Kidney (tissue), 13 donors: ENCODE measurements at regions not wholly inside any gene's neighbourhood (a gene's known extent, or its start where the extent isn't known, plus 50 kb on each side); places are given as distances from the start of the nearest gene placed in this dataset.

Experiments
- DNase-seq, 5 donors: peaks; one replicate each; pipeline ENCODE4 v3.0.0-alpha.2; 2013 to 2020
- FAIRE-seq: peaks from 2 replicates; lab custom pipeline; 2012; peaks lifted over from hg19 to GRCh38; lab: Jason Lieb, UNC
- H3K27ac ChIP-seq, 2 donors: one replicate each; pipeline ENCODE4 v1.7.0; 2013; ENCODE audit warnings: low read depth in 2 of 2, low read length in 2 of 2, inconsistent platforms in 1 of 2
- H3K27me3 ChIP-seq: one replicate; pipeline ENCODE4 v1.7.1; 2013; ENCODE audit warnings: low read length, inconsistent platforms; ENCODE audit not compliant: control insufficient read depth, insufficient read depth
- H3K36me3 ChIP-seq, 3 donors: one replicate each; pipeline versions ENCODE4 v1.7.0 to v1.7.1; 2013; ENCODE audit warnings: low read length in 3 of 3, control low read depth in 1 of 3, inconsistent platforms in 1 of 3; ENCODE audit not compliant: insufficient read depth in 3 of 3, control insufficient read depth in 2 of 3
- H3K4me1 ChIP-seq, 3 donors: one replicate each; pipeline versions ENCODE4 v1.7.0 to v1.7.1; 2013; ENCODE audit warnings: low read length in 3 of 3, inconsistent platforms in 1 of 3, low read depth in 1 of 3; ENCODE audit not compliant: control insufficient read depth in 2 of 3, insufficient read depth in 2 of 3
- H3K4me3 ChIP-seq, 3 donors: one replicate each; pipeline versions ENCODE4 v1.7.0 to v1.8.1; 2013; ENCODE audit warnings: low read length in 3 of 3, control low read depth in 1 of 3, inconsistent platforms in 1 of 3
- H3K9ac ChIP-seq, 3 donors: one replicate each; pipeline versions ENCODE4 v1.7.0 to v1.7.1; 2013; ENCODE audit warnings: low read length in 3 of 3, control low read depth in 1 of 3, inconsistent platforms in 1 of 3
- H3K9me3 ChIP-seq, 3 donors: one replicate each; pipeline versions ENCODE4 v1.7.0 to v1.7.1; 2013; ENCODE audit warnings: low read length in 3 of 3, control low read depth in 1 of 3, inconsistent platforms in 1 of 3; ENCODE audit not compliant: control insufficient read depth in 2 of 3, insufficient read depth in 1 of 3
- CTCF ChIP-seq: IDR thresholded peaks from 3 replicates; pipeline ENCODE4 v1.5.1; 2012; ENCODE audit warnings: mild to moderate bottlenecking, moderate library complexity, borderline replicate concordance; ENCODE audit not compliant: insufficient read depth; ENCODE audit errors: extremely low read depth
- intact Hi-C: fragments of 100-400 bp; cut with DNase I; formaldehyde crosslinking; loops from one replicate; pipeline ENCODE4 v1.11.1; 2022
- donor health status: control.
- donor health status: control.
- donor health status: control.
- donor health status: control.
- donor health status: control.
- donor health status: DM: yes; HTN: yes; CAD: no.
- donor health status: Normal renal cell carcinoma (clear cell type).

- Histone ChIP-seq H3K9ac (no peak overlapping the region), H3K27ac (no peak overlapping the region), H3K9me3 (no peaks in the 10 kb centered on the region), H3K4me1 (no peaks in the 10 kb centered on the region), H3K4me3 (no peak overlapping the region), H3K27me3 (no peaks in the 10 kb centered on the region), H3K36me3 (no peaks in the 10 kb centered on the region)
- DNase-seq: no peak
- intact Hi-C loops: no loop called here
- FAIRE-seq: no peak
- TF ChIP-seq CTCF: no peak
Measured at GRCh38 chr14:32022938-32023466, 54.1 kb upstream of the ARHGAP5 start.

DNA sequence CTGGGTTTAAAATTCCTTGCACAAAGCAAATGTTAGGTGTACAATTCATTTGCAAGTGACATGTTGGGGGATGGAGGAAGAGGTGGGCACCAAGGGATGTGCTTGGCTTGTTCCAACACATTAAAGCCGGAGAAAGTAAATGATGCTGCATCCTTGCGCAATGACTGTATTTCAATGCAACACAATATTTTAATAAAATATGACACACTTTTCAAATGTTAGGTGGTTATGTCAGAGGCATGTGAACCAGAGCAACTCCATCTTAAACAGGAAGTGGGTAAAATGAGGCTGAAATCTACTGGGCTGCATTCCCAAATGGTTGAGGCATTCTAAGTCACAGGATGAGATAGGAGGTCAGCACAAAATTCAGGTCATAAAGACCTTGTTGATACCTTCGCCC is 53.6 kb upstream of the ARHGAP5 start:
- Histone ChIP-seq H3K36me3 (no peaks in the 10 kb centered on the region), H3K9ac (no peak overlapping the region), H3K27ac (no peak overlapping the region), H3K27me3 (no peaks in the 10 kb centered on the region), H3K9me3 (no peaks in the 10 kb centered on the region), H3K4me3 (no peak overlapping the region), H3K4me1 (peaks cover 0 to 2% (median 0%) of the 10 kb centered on the region in 3 donors)
- no peak for TF ChIP-seq CTCF
- intact Hi-C loops: no loop called here
- DNase-seq (no peak), FAIRE-seq (no peak)

DNA sequence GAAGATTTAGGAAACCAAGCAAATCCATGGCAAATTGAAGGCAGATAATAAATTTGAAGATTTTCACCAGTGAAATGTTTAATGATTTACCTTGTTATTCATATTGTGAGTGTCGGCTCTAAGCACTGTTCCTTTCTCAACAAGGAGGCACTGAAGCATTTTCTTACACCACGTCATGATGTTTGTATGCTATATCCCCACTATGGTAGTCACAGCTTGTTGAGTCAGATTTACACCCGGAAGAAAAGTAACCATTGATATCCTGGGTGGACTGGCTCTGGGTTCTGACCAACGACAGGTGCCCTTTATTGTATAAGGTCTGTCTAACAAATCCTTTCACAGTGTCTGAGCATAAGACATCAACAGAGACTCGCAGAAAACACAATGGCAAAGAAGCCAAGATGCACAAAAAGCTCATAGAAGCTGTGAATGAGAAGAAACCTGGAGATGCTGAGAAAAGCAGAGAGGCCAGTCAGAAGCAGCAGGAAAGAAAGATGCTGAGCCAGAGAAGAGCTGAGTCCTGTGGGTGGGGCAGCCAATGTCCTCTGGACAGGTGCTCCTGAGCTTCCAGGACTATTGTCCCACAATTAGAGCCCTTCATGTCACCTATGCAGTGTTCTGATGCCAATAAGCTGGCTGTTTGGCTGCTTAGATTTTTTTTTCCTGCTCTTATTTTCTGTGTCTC is 49.7 kb upstream of the ARHGAP5 start:
- Histone ChIP-seq H3K9me3 (no peaks in the 10 kb centered on the region), H3K9ac (no peak overlapping the region), H3K36me3 (no peaks in the 10 kb centered on the region), H3K27me3 (no peaks in the 10 kb centered on the region), H3K4me1 (peaks cover 0 to 2% (median 0%) of the 10 kb centered on the region in 3 donors), H3K4me3 (no peak overlapping the region), H3K27ac (no peak overlapping the region)
- FAIRE-seq: no peak
- no peak for DNase-seq
- no peak for TF ChIP-seq CTCF
- intact Hi-C loops: no loop called here
